K562 (cell line): ENCODE measurements at regions not wholly inside any gene's neighbourhood (a gene's known extent, or its start where the extent isn't known, plus 50 kb on each side); places are given as distances from the start of the nearest gene placed in this dataset.

ENCODE experiments used
- ARID1B ChIP-seq: fragments of 450-650 bp; IDR thresholded peaks from 2 replicates; pipeline ENCODE4 v1.6.1; 2016; ENCODE audit warnings: antibody characterized with exemption, mild to moderate bottlenecking, inconsistent platforms
- ARID4B ChIP-seq: sonication (generic); formaldehyde crosslinking; IDR thresholded peaks from 2 replicates; pipeline ENCODE4 v1.8.0; 2022; ENCODE audit warnings: mild to moderate bottlenecking, missing genetic modification reagents
- MBD1 ChIP-seq: fragments of 250-450 bp; sonication (Bioruptor Pico); IDR thresholded peaks from 2 replicates; pipeline ENCODE4 v1.8.0; 2022; ENCODE audit warnings: inconsistent platforms
- PBX2 ChIP-seq, 2 experiments: IDR thresholded peaks in 1 of 2; conservative IDR thresholded peaks in 1 of 2; 2 replicates each; pipeline ENCODE4 v1.6.1; 2016; ENCODE audit warnings: low read depth in 2 of 2, mild to moderate bottlenecking in 1 of 2, missing compliant biosample characterization in 1 of 2, missing genetic modification characterization in 1 of 2, moderate library complexity in 1 of 2
- PPARD ChIP-seq: fragments of 250-450 bp; sonication (Bioruptor Pico); IDR thresholded peaks from 2 replicates; pipeline ENCODE4 v1.8.0; 2022; ENCODE audit warnings: inconsistent platforms, mild to moderate bottlenecking, moderate library complexity
- RBM14 ChIP-seq: fragments of 200-400 bp; formaldehyde crosslinking; IDR thresholded peaks from 2 replicates; pipeline ENCODE4 v1.6.1; 2018; ENCODE audit warnings: low read depth, mild to moderate bottlenecking, low read length, moderate library complexity, borderline replicate concordance; ENCODE audit not compliant: insufficient read depth
- REST ChIP-seq, 2 experiments: fragments of 450-650 bp; formaldehyde crosslinking in 1 of 2; IDR thresholded peaks; 2 replicates each; pipeline versions ENCODE4 v1.4.0 to v1.6.1; 2014 to 2020; ENCODE audit warnings: mild to moderate bottlenecking in 2 of 2, borderline replicate concordance in 1 of 2, low read depth in 1 of 2
- ZBTB7A ChIP-seq: IDR thresholded peaks from 2 replicates; pipeline ENCODE4 v1.6.1; 2011; ENCODE audit warnings: low read depth, mild to moderate bottlenecking, low read length, moderate library complexity, borderline replicate concordance; ENCODE audit not compliant: control insufficient read depth
- ZNF75A ChIP-seq: fragments of 450-650 bp; formaldehyde crosslinking; IDR thresholded peaks from 2 replicates; pipeline ENCODE4 v1.4.0; 2020; ENCODE audit warnings: mild to moderate bottlenecking

- TF ChIP-seq PBX2 (CRISPR knock-in tag; IDR thresholded peaks at IDR 0.05; ENCODE audit: low read depth) (no peak), PBX2 (tag; conservative IDR thresholded peaks at IDR 0.05; ENCODE audit: low read depth) (no peak), ZBTB7A (no peak), ARID4B (no peak), ARID1B (no peak; the same call in 1 of the 2 replicates), PPARD (CRISPR knock-in tag) (no peak), RBM14 (no peak), REST (IDR thresholded peaks at IDR 0.05; ENCODE audit: borderline replicate concordance) (no peak), REST (CRISPR knock-in tag; IDR thresholded peaks at IDR 0.05; ENCODE audit: low read depth) (no peak), ZNF75A (CRISPR knock-in tag) (no peak), MBD1 (no peak)
These were observed 67.3 kb upstream of the CREB3L1 start (continued) for GRCh38 chr11:46210133-46210636.
